ENCODE measurements at regions not wholly inside any gene's neighbourhood (a gene's known extent, or its start where the extent isn't known, plus 50 kb on each side); places are given as distances from the start of the nearest gene placed in this dataset.
A peak's percentile ranks its signal among the peaks of the same experiment; 100 is the strongest.

- ATAC-seq: no peak
- Histone ChIP-seq H3K4me1 (no peaks in the 10 kb centered on the region), H3K27ac (no peak overlapping the region), H3K9me3 (no peaks in the 10 kb centered on the region), H3K4me3 (no peak overlapping the region), H3K4me2 (no peak overlapping the region)
- FAIRE-seq: no peak
- ChIA-PET CTCF (no interaction called here), POLR2A (no interaction called here)
- TF ChIP-seq MAX (IDR thresholded peaks at IDR 0.05): no peak
- TF ChIP-seq TFCP2L1 (CRISPR knock-in tag; IDR thresholded peaks at IDR 0.05): no peak
- no peak for TF ChIP-seq HOXB5 (CRISPR knock-in tag; IDR thresholded peaks at IDR 0.05)
- 27% methylated on average over 2 of the region's 2 CpGs for WGBS (ENCODE audit: missing lambda C conversion rate)
- peak in 1 of 2 experiments; percentile 15 for DNase-seq (ENCODE audit: low read depth in 1 of 2, low spot score in 1 of 2)
Measured at GRCh38 chr2:156182132-156182531, 150.4 kb downstream of the NR4A2 start.

- Histone ChIP-seq H3K4me2 (no peak overlapping the region), H3K27ac (no peak overlapping the region), H3K4me1 (no peaks in the 10 kb centered on the region), H3K9me3 (no peaks in the 10 kb centered on the region), H3K4me3 (no peak overlapping the region)
- TF ChIP-seq HOXB5 (CRISPR knock-in tag; IDR thresholded peaks at IDR 0.05) (no peak), POLR2A (IDR thresholded peaks at IDR 0.05; ENCODE audit: low read length) (no peak)
- ATAC-seq (no peak), FAIRE-seq (no peak), DNase-seq (ENCODE audit: low read depth in 1 of 2, low spot score in 1 of 2) (no peak)
- ChIA-PET CTCF (no interaction called here), POLR2A (no interaction called here)
- WGBS (ENCODE audit: missing lambda C conversion rate): 53% methylated on average over 1 of the region's 1 CpG
Measured at GRCh38 chr2:156181208-156181607, 151.3 kb downstream of the NR4A2 start.

GRCh38 chr2:156177654-156178053 is 154.9 kb downstream of the NR4A2 start:
- WGBS (ENCODE audit: missing lambda C conversion rate): 51% methylated on average over 3 of the region's 3 CpGs
- ChIA-PET CTCF (no interaction called here), POLR2A (no interaction called here)
- FAIRE-seq (no peak), DNase-seq (ENCODE audit: low read depth in 1 of 2, low spot score in 1 of 2) (no peak), ATAC-seq (no peak)
- no peak overlapping the region for H3K4me2 ChIP-seq
- H3K27ac ChIP-seq: no peak overlapping the region
- no peaks in the 10 kb centered on the region for H3K9me3 ChIP-seq
- no peak overlapping the region for H3K4me3 ChIP-seq
- H3K4me1 ChIP-seq: no peaks in the 10 kb centered on the region
- TF ChIP-seq SMC3 (IDR thresholded peaks at IDR 0.05) (no peak), EP300 (IDR thresholded peaks at IDR 0.05) (no peak), HES2 (IDR thresholded peaks at IDR 0.05) (no peak), CBX2 (IDR thresholded peaks at IDR 0.05; ENCODE audit: borderline replicate concordance, low read depth) (no peak), JUN (IDR thresholded peaks at IDR 0.05) (no peak), ZSCAN20 (CRISPR knock-in tag; IDR thresholded peaks at IDR 0.05) (no peak), HOXB5 (CRISPR knock-in tag; IDR thresholded peaks at IDR 0.05) (no peak), FOSB (CRISPR knock-in tag; IDR thresholded peaks at IDR 0.05) (no peak), PBX3 (IDR thresholded peaks at IDR 0.05) (no peak), ZC3H11A (IDR thresholded peaks at IDR 0.05) (no peak), CHD4 (IDR thresholded peaks at IDR 0.05; ENCODE audit: borderline replicate concordance) (no peak)

- Histone ChIP-seq H3K4me1 (no peaks in the 10 kb centered on the region), H3K4me3 (no peak overlapping the region), H3K4me2 (no peak overlapping the region), H3K27ac (no peak overlapping the region), H3K9me3 (no peaks in the 10 kb centered on the region)
- ATAC-seq: no peak
- WGBS (ENCODE audit: missing lambda C conversion rate): 16% methylated on average over 2 of the region's 2 CpGs
- DNase-seq (ENCODE audit: low read depth in 1 of 2, low spot score in 1 of 2): no peak
- POLR2A ChIA-PET: no interaction called here
- CTCF ChIA-PET: interaction anchor here (0.9 kb wide), 1 partner anchor 13 kb away, joined by 3 read pairs; no protein-coding TSS in a partner anchor
- no peak for FAIRE-seq
- TF ChIP-seq REST (IDR thresholded peaks at IDR 0.05) (no peak), POLR2A (IDR thresholded peaks at IDR 0.05; ENCODE audit: low read length) (no peak), HDAC2 (IDR thresholded peaks at IDR 0.05) (no peak), SMC3 (IDR thresholded peaks at IDR 0.05) (no peak), NPAS2 (CRISPR knock-in tag; IDR thresholded peaks at IDR 0.05; ENCODE audit: borderline replicate concordance) (no peak), RNF2 (IDR thresholded peaks at IDR 0.05; ENCODE audit: borderline replicate concordance, low read depth) (no peak), CHD2 (IDR thresholded peaks at IDR 0.05; ENCODE audit: low read length, partially characterized antibody) (no peak), E2F6 (IDR thresholded peaks at IDR 0.05; ENCODE audit: borderline replicate concordance, low read depth) (no peak), CBX8 (IDR thresholded peaks at IDR 0.05) (no peak), PHF8 (IDR thresholded peaks at IDR 0.05; ENCODE audit: borderline replicate concordance, low read depth) (no peak), HMGXB4 (CRISPR knock-in tag; IDR thresholded peaks at IDR 0.05; ENCODE audit: borderline replicate concordance) (no peak), NFE2L2 (conservative IDR thresholded peaks at IDR 0.05; ENCODE audit: low read length) (no peak)
Measured at GRCh38 chr2:156175946-156176345, 156.6 kb downstream of the NR4A2 start.

Data from A549 (cell line).